Astrocyte (in vitro differentiated cells and primary cell): ENCODE measurements at regions not wholly inside any gene's neighbourhood (a gene's known extent, or its start where the extent isn't known, plus 50 kb on each side); places are given as distances from the start of the nearest gene placed in this dataset.
A peak's percentile ranks its signal among the peaks of the same experiment; 100 is the strongest.

Experiments used
- DNase-seq: peaks from one replicate; pipeline ENCODE4 v3.0.0-alpha.2; 2010; ENCODE audit warnings: low read depth
- FAIRE-seq: peaks from 2 replicates; lab custom pipeline; 2011; peaks lifted over from hg19 to GRCh38; lab: Jason Lieb, UNC
- H2AFZ ChIP-seq: 2 replicates; pipeline ENCODE4 v1.6.0; 2012; ENCODE audit warnings: low read depth, low read length, inconsistent platforms
- H3K27ac ChIP-seq: 2 replicates; pipeline ENCODE4 v1.5.1; 2011; ENCODE audit warnings: low read depth, low read length, inconsistent platforms
- H3K27me3 ChIP-seq: 2 replicates; pipeline ENCODE4 v1.6.0; 2011; ENCODE audit warnings: low read length, inconsistent platforms; ENCODE audit not compliant: insufficient read depth
- H3K36me3 ChIP-seq: 2 replicates; pipeline ENCODE4 v1.5.1; 2011; ENCODE audit warnings: low read length, inconsistent platforms; ENCODE audit not compliant: insufficient read depth
- H3K4me1 ChIP-seq: 2 replicates; pipeline ENCODE4 v1.5.1; 2011; ENCODE audit warnings: low read length, inconsistent platforms; ENCODE audit not compliant: insufficient read depth
- H3K4me2 ChIP-seq: 2 replicates; pipeline ENCODE4 v1.6.0; 2012; ENCODE audit warnings: low read length, inconsistent platforms
- H3K4me3 ChIP-seq: 2 replicates; pipeline ENCODE4 v1.5.1; 2011; ENCODE audit warnings: low read depth, mild to moderate bottlenecking, low read length, inconsistent platforms; ENCODE audit not compliant: insufficient read depth
- H3K79me2 ChIP-seq: 2 replicates; pipeline ENCODE4 v1.6.0; 2012; ENCODE audit warnings: mild to moderate bottlenecking, low read length, inconsistent platforms; ENCODE audit not compliant: insufficient read depth
- H3K9ac ChIP-seq: 2 replicates; pipeline ENCODE4 v1.6.0; 2012; ENCODE audit warnings: mild to moderate bottlenecking, low read length, inconsistent platforms
- H3K9me3 ChIP-seq: 2 replicates; pipeline ENCODE4 v1.5.1; 2012; ENCODE audit warnings: low read depth, mild to moderate bottlenecking, low read length, inconsistent platforms; ENCODE audit not compliant: insufficient read depth
- H4K20me1 ChIP-seq: 2 replicates; pipeline ENCODE4 v1.6.0; 2012; ENCODE audit warnings: low read length, inconsistent platforms; ENCODE audit not compliant: insufficient read depth
- H3K27ac Mint-ChIP-seq: one replicate; pipeline ENCODE4 v1.8.0; 2021; ENCODE audit warnings: mild to moderate bottlenecking, mixed read lengths; ENCODE audit not compliant: unreplicated experiment
- H3K27me3 Mint-ChIP-seq: one replicate; pipeline ENCODE4 v1.8.0; 2021; ENCODE audit warnings: low read depth, mixed read lengths; ENCODE audit not compliant: unreplicated experiment
- H3K36me3 Mint-ChIP-seq: one replicate; pipeline ENCODE4 v1.8.0; 2021; ENCODE audit warnings: low read depth, mixed read lengths; ENCODE audit not compliant: unreplicated experiment
- H3K4me1 Mint-ChIP-seq: one replicate; pipeline ENCODE4 v1.8.0; 2021; ENCODE audit warnings: low read depth, mixed read lengths; ENCODE audit not compliant: unreplicated experiment
- H3K4me3 Mint-ChIP-seq: one replicate; pipeline ENCODE4 v1.8.0; 2021; ENCODE audit warnings: mild to moderate bottlenecking, moderate library complexity, mixed read lengths; ENCODE audit not compliant: unreplicated experiment
- H3K9me3 Mint-ChIP-seq: one replicate; pipeline ENCODE4 v1.8.0; 2021; ENCODE audit warnings: mild to moderate bottlenecking, mixed read lengths; ENCODE audit not compliant: unreplicated experiment
- CTCF ChIP-seq: IDR thresholded peaks from 2 replicates; pipeline ENCODE4 v1.5.1; 2011; ENCODE audit warnings: low read depth, mild to moderate bottlenecking, inconsistent platforms, low read length, moderate library complexity; ENCODE audit not compliant: insufficient read depth
- EZH2 ChIP-seq: IDR thresholded peaks from 2 replicates; pipeline ENCODE4 v1.6.1; 2012; ENCODE audit warnings: mild to moderate bottlenecking, low read length, inconsistent platforms; ENCODE audit not compliant: insufficient read depth

- H3K27me3 Mint-ChIP-seq, result no peaks in the 10 kb centered on the region
Observed at GRCh38 chr13:106088085-106088484, 447.4 kb downstream of the EFNB2 start.

GRCh38 chr13:106087201-106087600 lies 448.3 kb downstream of the EFNB2 start:
- H3K4me3 Mint-ChIP-seq, result no peak overlapping the region
- H3K9me3 ChIP-seq, result no peaks in the 10 kb centered on the region
- TF ChIP-seq CTCF, result no peak
- no peaks in the 10 kb centered on the region for H3K36me3 Mint-ChIP-seq
- DNase-seq, result no peak
- no peaks in the 10 kb centered on the region for H3K9me3 Mint-ChIP-seq
- no peak overlapping the region for H3K9ac ChIP-seq
- no peaks in the 10 kb centered on the region for H3K4me1 ChIP-seq
- no peaks in the 10 kb centered on the region for H4K20me1 ChIP-seq
- H3K27me3 Mint-ChIP-seq, result no peaks in the 10 kb centered on the region
- H2AFZ ChIP-seq, result no peak overlapping the region
- H3K36me3 ChIP-seq, result no peaks in the 10 kb centered on the region
- no peak for FAIRE-seq
- H3K27me3 ChIP-seq, result no peaks in the 10 kb centered on the region
- no peak overlapping the region for H3K4me2 ChIP-seq
- H3K27ac ChIP-seq, result no peak overlapping the region
- H3K27ac Mint-ChIP-seq, result no peak overlapping the region
- H3K4me3 ChIP-seq, result no peak overlapping the region
- H3K79me2 ChIP-seq, result no peaks in the 10 kb centered on the region
- H3K4me1 Mint-ChIP-seq, result no peaks in the 10 kb centered on the region

More at GRCh38 chr13:106088085-106088484, 447.4 kb downstream of the EFNB2 start:
- Mint-ChIP-seq H3K27ac (no peak overlapping the region), H3K4me3 (no peak overlapping the region), H3K4me1 (peaks cover 3% of the 10 kb centered on the region), H3K9me3 (no peaks in the 10 kb centered on the region), H3K36me3 (no peaks in the 10 kb centered on the region)
- no peaks in the 10 kb centered on the region for H3K27me3 ChIP-seq
- no peaks in the 10 kb centered on the region for H3K4me1 ChIP-seq
- H3K9ac ChIP-seq, result no peak overlapping the region
- H3K36me3 ChIP-seq, result no peaks in the 10 kb centered on the region
- DNase-seq, result peak; percentile 83
- no peak overlapping the region for H3K27ac ChIP-seq
- no peak for TF ChIP-seq CTCF
- no peak for TF ChIP-seq EZH2
- H3K4me3 ChIP-seq, result no peak overlapping the region
- peak overlapping the region; percentile 20 for H2AFZ ChIP-seq
- peak overlapping the region; percentile 43 for H3K4me2 ChIP-seq
- H4K20me1 ChIP-seq, result no peaks in the 10 kb centered on the region
- H3K79me2 ChIP-seq, result no peaks in the 10 kb centered on the region
- peak; percentile 26 for FAIRE-seq
- no peaks in the 10 kb centered on the region for H3K9me3 ChIP-seq

GRCh38 chr13:106083620-106084350 lies 451.7 kb downstream of the EFNB2 start:
- DNase-seq (peak; percentile 31), FAIRE-seq (peak; percentile 63)

More at GRCh38 chr13:106083620-106084350, 451.7 kb downstream of the EFNB2 start:
- no peak overlapping the region for H3K4me2 ChIP-seq
- no peak overlapping the region for H3K27ac Mint-ChIP-seq
- no peak overlapping the region for H2AFZ ChIP-seq
- H3K4me3 ChIP-seq, result no peak overlapping the region
- H3K9me3 Mint-ChIP-seq, result no peaks in the 10 kb centered on the region
- no peaks in the 10 kb centered on the region for H3K36me3 Mint-ChIP-seq
- H4K20me1 ChIP-seq, result no peaks in the 10 kb centered on the region
- H3K27me3 ChIP-seq, result no peaks in the 10 kb centered on the region
- H3K4me1 Mint-ChIP-seq, result no peaks in the 10 kb centered on the region
- no peak overlapping the region for H3K27ac ChIP-seq
- H3K27me3 Mint-ChIP-seq, result no peaks in the 10 kb centered on the region
- no peaks in the 10 kb centered on the region for H3K79me2 ChIP-seq
- H3K9me3 ChIP-seq, result no peaks in the 10 kb centered on the region
- H3K36me3 ChIP-seq, result no peaks in the 10 kb centered on the region
- no peak overlapping the region for H3K4me3 Mint-ChIP-seq
- H3K9ac ChIP-seq, result no peak overlapping the region
- TF ChIP-seq CTCF, result peak; percentile 56
- TF ChIP-seq EZH2, result no peak
- H3K4me1 ChIP-seq, result no peaks in the 10 kb centered on the region
